ENCODE measurements at regions not wholly inside any gene's neighbourhood (a gene's known extent, or its start where the extent isn't known, plus 50 kb on each side); places are given as distances from the start of the nearest gene placed in this dataset.
"Not testable (repeated sequence)": the region's sequence is repeated elsewhere in the genome, so short reads cannot be mapped to it uniquely, and the experiment has no call there.

GRCh38 chr12:92385296-92385695, 239.7 kb upstream of the BTG1 start:
- no peak for DNase-seq

GRCh38 chr12:92384571-92384970, 238.9 kb upstream of the BTG1 start:
- DNase-seq = no peak

GRCh38 chr12:92382383-92382878, 236.8 kb upstream of the BTG1 start:
- no peak for DNase-seq

GRCh38 chr12:92381856-92382255, 236.2 kb upstream of the BTG1 start:
- DNase-seq = no peak

- DNase-seq = no peak
These were observed 233.2 kb upstream of the BTG1 start for GRCh38 chr12:92378682-92379479.

GRCh38 chr12:92375504-92375903, 229.9 kb upstream of the BTG1 start:
- DNase-seq = not testable (repeated sequence)

GRCh38 chr12:92370828-92371227, 225.2 kb upstream of the BTG1 start:
- DNase-seq = no peak

- no peak for DNase-seq
These were observed 224.0 kb upstream of the BTG1 start for GRCh38 chr12:92369636-92370035.

- no peak for DNase-seq
These were observed 223.4 kb upstream of the BTG1 start for GRCh38 chr12:92369056-92369455.

- no peak for DNase-seq
These were observed 220.2 kb upstream of the BTG1 start for GRCh38 chr12:92365836-92366235.

- no peak for DNase-seq
These were observed 219.7 kb upstream of the BTG1 start for GRCh38 chr12:92365333-92365732.

GRCh38 chr12:92363295-92364146, 217.9 kb upstream of the BTG1 start:
- DNase-seq = peak; percentile 67

- DNase-seq = no peak
These were observed 217.1 kb upstream of the BTG1 start for GRCh38 chr12:92362785-92363184.

GRCh38 chr12:92362126-92362525, 216.5 kb upstream of the BTG1 start:
- DNase-seq = no peak

- no peak for DNase-seq
These were observed 214.9 kb upstream of the BTG1 start for GRCh38 chr12:92360543-92360942.

GRCh38 chr12:92359581-92360209, 214.0 kb upstream of the BTG1 start:
- no peak for DNase-seq

GRCh38 chr12:92357584-92358261, 212.1 kb upstream of the BTG1 start:
- DNase-seq = no peak

- no peak for DNase-seq
These were observed 210.8 kb upstream of the BTG1 start for GRCh38 chr12:92356425-92356824.

- DNase-seq = no peak
These were observed 204.0 kb upstream of the BTG1 start for GRCh38 chr12:92349635-92350034.

GRCh38 chr12:92342574-92342973, 196.9 kb upstream of the BTG1 start:
- no peak for DNase-seq

GRCh38 chr12:92341065-92341668, 195.5 kb upstream of the BTG1 start:
- DNase-seq = no peak

- DNase-seq = no peak
These were observed 194.9 kb upstream of the BTG1 start for GRCh38 chr12:92340441-92341064.
